Uterus (tissue), 3 donors: ENCODE measurements at regions not wholly inside any gene's neighbourhood (a gene's known extent, or its start where the extent isn't known, plus 50 kb on each side); places are given as distances from the start of the nearest gene placed in this dataset.

ENCODE experiments used
- DNase-seq, 2 donors: peaks; one replicate each; pipeline ENCODE4 v3.0.0-alpha.2; 2019 to 2020
- H3K27ac ChIP-seq, 2 donors: fragments of 200-600 bp; sonication (generic); 1 replicate in 1 of 2; 2 replicates in 1 of 2; pipeline ENCODE4 v1.5.1; 2016 to 2018
- H3K27me3 ChIP-seq, 2 donors: fragments of 200-600 bp; sonication (generic); one replicate each; pipeline ENCODE4 v1.5.1; 2018 to 2019; ENCODE audit warnings: control low read depth in 1 of 2
- H3K36me3 ChIP-seq, 2 donors: fragments of 200-600 bp; sonication (generic); one replicate each; pipeline ENCODE4 v1.5.1; 2019; ENCODE audit warnings: control low read depth in 1 of 2
- H3K4me1 ChIP-seq, 2 donors: fragments of 200-600 bp; sonication (generic); one replicate each; pipeline ENCODE4 v1.5.1; 2018 to 2019; ENCODE audit warnings: control low read depth in 1 of 2
- H3K4me3 ChIP-seq, 2 donors: fragments of 200-600 bp; sonication (generic); 1 replicate in 1 of 2; 2 replicates in 1 of 2; pipeline ENCODE4 v1.5.1; 2018 to 2019; ENCODE audit warnings: mild to moderate bottlenecking in 1 of 2
- H3K9me3 ChIP-seq, 2 donors: fragments of 200-600 bp; sonication (generic); one replicate each; pipeline ENCODE4 v1.5.1; 2019; ENCODE audit warnings: control low read depth in 1 of 2
- POLR2A ChIP-seq, 2 donors: fragments of 450-650 bp; IDR thresholded peaks; one replicate each; pipeline ENCODE4 v1.6.1; 2016; ENCODE audit warnings: antibody characterized with exemption in 2 of 2, mild to moderate bottlenecking in 1 of 2, moderate library complexity in 1 of 2
- intact Hi-C: fragments of 100-400 bp; cut with DNase I; formaldehyde crosslinking; loops from one replicate; pipeline ENCODE4 v1.15.1; 2023; ENCODE audit warnings: low total_unique reads
- TF ChIP-seq, protein P1 (sequence below), 4 experiments: fragments of 200-600 bp in 2 of 4; fragments of 450-650 bp in 2 of 4; sonication (generic) in 2 of 4; IDR thresholded peaks; one replicate each; pipeline ENCODE4 v1.5.1; 2016 to 2019; ENCODE audit warnings: antibody characterized with exemption in 4 of 4, mild to moderate bottlenecking in 2 of 4, moderate library complexity in 1 of 4
- donor health status: DM: yes; HTN: yes; CAD: no.

DNA sequence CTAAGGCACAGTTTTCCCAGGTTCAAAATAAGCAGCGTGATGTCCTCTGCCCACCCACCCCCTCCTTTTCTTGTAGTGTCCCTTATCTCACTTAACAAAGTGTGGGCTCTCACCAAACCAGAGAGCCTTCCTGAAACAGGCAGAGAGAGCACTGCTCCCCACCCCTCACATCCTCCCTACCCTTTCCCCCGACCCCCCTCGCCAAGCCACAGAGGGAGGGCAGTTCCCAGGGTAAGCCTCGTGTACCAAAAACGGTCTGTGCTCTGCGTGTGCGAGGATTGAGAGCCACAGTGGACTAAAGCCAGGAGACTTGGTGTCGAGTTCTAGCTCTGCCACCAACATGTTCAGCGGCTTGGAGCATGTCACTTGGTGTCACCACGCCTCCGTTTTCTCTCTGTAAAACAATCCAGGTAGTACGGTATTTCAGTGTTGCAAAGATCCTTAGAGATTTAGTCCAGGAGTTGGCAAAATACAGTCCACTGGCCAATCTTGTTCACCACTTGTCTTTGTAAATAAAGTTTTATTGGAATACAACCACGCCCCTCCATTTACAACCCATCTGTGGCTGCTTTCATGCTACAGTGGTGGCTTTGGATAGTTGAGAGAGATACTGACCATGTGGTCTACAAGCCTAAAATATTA is 249.9 kb downstream of the OPA1 start:
- intact Hi-C loops = no loop called here
- H3K9me3 ChIP-seq = no peaks in the 10 kb centered on the region
- H3K4me1 ChIP-seq = no peaks in the 10 kb centered on the region
- no peak for DNase-seq
- no peaks in the 10 kb centered on the region for H3K27me3 ChIP-seq
- no peaks in the 10 kb centered on the region for H3K36me3 ChIP-seq
- TF ChIP-seq, protein P1, sequence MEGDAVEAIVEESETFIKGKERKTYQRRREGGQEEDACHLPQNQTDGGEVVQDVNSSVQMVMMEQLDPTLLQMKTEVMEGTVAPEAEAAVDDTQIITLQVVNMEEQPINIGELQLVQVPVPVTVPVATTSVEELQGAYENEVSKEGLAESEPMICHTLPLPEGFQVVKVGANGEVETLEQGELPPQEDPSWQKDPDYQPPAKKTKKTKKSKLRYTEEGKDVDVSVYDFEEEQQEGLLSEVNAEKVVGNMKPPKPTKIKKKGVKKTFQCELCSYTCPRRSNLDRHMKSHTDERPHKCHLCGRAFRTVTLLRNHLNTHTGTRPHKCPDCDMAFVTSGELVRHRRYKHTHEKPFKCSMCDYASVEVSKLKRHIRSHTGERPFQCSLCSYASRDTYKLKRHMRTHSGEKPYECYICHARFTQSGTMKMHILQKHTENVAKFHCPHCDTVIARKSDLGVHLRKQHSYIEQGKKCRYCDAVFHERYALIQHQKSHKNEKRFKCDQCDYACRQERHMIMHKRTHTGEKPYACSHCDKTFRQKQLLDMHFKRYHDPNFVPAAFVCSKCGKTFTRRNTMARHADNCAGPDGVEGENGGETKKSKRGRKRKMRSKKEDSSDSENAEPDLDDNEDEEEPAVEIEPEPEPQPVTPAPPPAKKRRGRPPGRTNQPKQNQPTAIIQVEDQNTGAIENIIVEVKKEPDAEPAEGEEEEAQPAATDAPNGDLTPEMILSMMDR (IDR thresholded peaks at IDR 0.05) = no peak
- TF ChIP-seq POLR2A (IDR thresholded peaks at IDR 0.05) = no peak
- H3K4me3 ChIP-seq = no peak overlapping the region
- no peak overlapping the region for H3K27ac ChIP-seq

DNA sequence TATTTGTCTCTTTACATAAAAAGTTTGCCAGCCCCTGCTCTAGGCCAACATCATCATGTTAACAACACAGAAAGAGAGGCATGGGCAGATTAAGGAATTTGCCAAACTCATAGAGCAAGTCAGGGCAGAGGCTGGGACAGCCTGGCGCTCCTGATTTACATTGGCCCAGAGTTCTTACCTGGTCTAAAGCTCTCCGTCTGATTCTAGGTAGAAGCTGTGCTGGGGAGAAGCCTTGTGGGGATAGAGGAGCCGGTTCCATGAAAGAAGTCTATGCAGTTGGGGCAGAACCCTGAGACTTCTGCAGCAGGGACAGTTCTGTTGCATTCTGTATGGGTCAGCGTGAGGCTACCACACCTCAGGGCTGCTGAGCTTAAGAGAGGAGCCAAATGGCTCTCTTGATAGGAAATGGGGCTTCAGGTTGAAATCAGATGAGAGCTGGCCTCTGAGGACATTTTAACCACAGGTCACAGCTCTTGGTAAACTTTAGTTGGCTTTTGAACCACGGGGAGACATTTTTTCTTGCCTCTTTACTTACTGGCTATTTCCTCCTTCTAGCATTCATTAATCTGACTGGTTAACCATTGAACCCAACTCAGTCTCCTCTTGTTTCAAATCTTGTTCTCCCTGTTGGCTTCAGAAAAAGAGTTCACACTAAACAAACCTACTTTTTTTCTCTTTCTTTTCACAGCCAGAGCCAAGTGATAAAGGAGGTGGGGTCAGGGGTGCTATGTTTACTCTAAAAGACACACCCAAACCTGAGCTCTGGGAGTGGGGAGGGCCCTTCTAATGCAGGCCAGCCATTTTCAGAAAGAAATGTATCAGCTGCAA is 250.7 kb downstream of the OPA1 start:
- no peaks in the 10 kb centered on the region for H3K4me1 ChIP-seq
- no peaks in the 10 kb centered on the region for H3K27me3 ChIP-seq
- intact Hi-C loops = no loop called here
- no peaks in the 10 kb centered on the region for H3K9me3 ChIP-seq
- no peak overlapping the region for H3K27ac ChIP-seq
- no peak overlapping the region for H3K4me3 ChIP-seq
- TF ChIP-seq, protein P1 (IDR thresholded peaks at IDR 0.05) = no peak
- no peaks in the 10 kb centered on the region for H3K36me3 ChIP-seq
- DNase-seq = no peak

DNA sequence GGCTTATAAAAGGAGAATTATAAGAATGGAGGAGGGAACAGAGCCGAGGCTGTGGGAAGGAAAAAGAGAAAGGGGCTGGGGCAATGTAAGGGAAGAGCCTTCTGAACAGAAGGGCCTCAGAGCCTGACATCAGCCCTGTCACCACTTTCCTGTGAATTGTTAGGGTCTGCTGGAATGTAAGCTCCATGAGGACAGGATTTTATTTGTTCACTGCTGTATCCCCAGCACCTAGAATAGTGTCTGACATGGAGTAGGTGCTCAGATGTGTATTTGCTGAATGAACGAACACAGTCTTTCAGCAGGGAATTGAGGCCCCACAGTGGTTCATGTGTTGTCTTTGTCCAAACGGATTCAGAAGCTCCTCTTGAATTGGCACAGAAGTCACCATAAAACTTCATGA is 251.5 kb downstream of the OPA1 start:
- H3K27ac ChIP-seq = no peak overlapping the region
- no peak for DNase-seq
- no peak for TF ChIP-seq POLR2A (IDR thresholded peaks at IDR 0.05)
- TF ChIP-seq, protein P1 (IDR thresholded peaks at IDR 0.05) = no peak
- H3K4me1 ChIP-seq = no peaks in the 10 kb centered on the region
- no peaks in the 10 kb centered on the region for H3K27me3 ChIP-seq
- H3K36me3 ChIP-seq = no peaks in the 10 kb centered on the region
- no peak overlapping the region for H3K4me3 ChIP-seq
- intact Hi-C loops = no loop called here
- no peaks in the 10 kb centered on the region for H3K9me3 ChIP-seq

GRCh38 chr3:193845144-193845543 is 252.1 kb downstream of the OPA1 start:
- Histone ChIP-seq H3K4me1 (no peaks in the 10 kb centered on the region), H3K36me3 (no peaks in the 10 kb centered on the region), H3K27ac (no peak overlapping the region), H3K9me3 (no peaks in the 10 kb centered on the region), H3K27me3 (no peaks in the 10 kb centered on the region), H3K4me3 (no peak overlapping the region)
- no peak for DNase-seq
- intact Hi-C loops = no loop called here
- no peak for TF ChIP-seq POLR2A (IDR thresholded peaks at IDR 0.05)
- TF ChIP-seq, protein P1 (IDR thresholded peaks at IDR 0.05) = no peak

DNA sequence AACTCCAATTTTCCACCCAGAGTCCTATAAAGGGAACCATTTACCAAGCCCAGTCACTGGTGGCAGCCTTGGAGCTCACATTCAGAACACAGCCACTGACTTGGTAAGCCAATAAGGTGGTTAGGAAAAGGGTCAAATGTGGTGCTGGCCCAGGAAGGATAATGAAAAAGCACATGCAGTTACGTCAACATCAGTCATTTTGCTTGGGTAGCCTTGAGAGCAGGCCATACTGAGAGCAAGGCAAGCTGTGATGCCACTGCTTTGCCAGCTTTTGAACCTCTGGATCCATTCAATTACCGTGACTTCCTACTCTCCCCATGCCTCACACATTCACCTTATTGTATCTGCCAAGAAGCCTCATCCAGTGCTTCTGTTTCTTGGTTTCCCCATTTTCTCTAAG is 253.6 kb downstream of the OPA1 start:
- no peak overlapping the region for H3K4me3 ChIP-seq
- no peak for DNase-seq
- TF ChIP-seq POLR2A (IDR thresholded peaks at IDR 0.05) = no peak
- TF ChIP-seq, protein P1 (IDR thresholded peaks at IDR 0.05) = no peak
- H3K27me3 ChIP-seq = no peaks in the 10 kb centered on the region
- no peaks in the 10 kb centered on the region for H3K36me3 ChIP-seq
- H3K27ac ChIP-seq = no peak overlapping the region
- no peaks in the 10 kb centered on the region for H3K4me1 ChIP-seq
- intact Hi-C loops = no loop called here
- H3K9me3 ChIP-seq = no peaks in the 10 kb centered on the region
